Astrocyte (in vitro differentiated cells and primary cell): ENCODE measurements at regions not wholly inside any gene's neighbourhood (a gene's known extent, or its start where the extent isn't known, plus 50 kb on each side); places are given as distances from the start of the nearest gene placed in this dataset.

ENCODE experiments used
- EZH2 ChIP-seq: IDR thresholded peaks from 2 replicates; pipeline ENCODE4 v1.6.1; 2012; ENCODE audit warnings: mild to moderate bottlenecking, low read length, inconsistent platforms; ENCODE audit not compliant: insufficient read depth
- TF ChIP-seq, protein P1 (sequence below): IDR thresholded peaks from 2 replicates; pipeline ENCODE4 v1.5.1; 2011; ENCODE audit warnings: low read depth, mild to moderate bottlenecking, inconsistent platforms, low read length, moderate library complexity; ENCODE audit not compliant: insufficient read depth

DNA sequence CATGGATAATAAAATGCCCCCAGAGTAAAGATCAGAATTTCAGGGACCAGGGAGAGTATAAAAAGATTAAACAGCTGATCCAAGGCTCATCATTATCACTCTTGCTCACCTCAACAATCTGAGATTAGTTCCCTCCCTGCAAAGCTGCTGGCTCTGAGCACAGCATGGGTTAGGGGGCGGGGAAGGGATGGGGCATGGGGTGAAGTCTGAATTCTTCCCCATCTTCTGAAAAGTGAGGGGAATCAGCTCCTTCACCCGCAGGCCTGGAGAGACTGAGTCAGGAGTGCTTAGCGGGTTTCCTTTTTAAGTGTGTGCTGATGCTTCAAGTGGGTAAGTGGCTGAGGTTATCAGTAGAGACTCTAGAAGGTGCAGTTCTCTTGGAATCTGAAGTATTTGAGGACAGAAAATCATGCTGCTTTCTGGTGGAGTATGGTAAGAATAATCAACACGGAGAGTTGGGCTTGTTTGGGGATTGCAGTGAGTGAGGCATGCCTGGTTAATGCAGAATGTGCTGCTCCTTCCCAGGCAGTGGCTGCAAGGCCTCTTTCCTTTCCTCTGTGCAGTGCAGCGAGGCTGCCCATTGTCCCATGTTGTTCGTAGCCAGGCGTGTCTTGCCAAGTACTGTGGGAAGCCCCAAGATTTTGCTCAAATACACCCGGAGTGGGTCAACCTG, 59.2 kb upstream of the TRAK1 start:
- TF ChIP-seq, protein P1, sequence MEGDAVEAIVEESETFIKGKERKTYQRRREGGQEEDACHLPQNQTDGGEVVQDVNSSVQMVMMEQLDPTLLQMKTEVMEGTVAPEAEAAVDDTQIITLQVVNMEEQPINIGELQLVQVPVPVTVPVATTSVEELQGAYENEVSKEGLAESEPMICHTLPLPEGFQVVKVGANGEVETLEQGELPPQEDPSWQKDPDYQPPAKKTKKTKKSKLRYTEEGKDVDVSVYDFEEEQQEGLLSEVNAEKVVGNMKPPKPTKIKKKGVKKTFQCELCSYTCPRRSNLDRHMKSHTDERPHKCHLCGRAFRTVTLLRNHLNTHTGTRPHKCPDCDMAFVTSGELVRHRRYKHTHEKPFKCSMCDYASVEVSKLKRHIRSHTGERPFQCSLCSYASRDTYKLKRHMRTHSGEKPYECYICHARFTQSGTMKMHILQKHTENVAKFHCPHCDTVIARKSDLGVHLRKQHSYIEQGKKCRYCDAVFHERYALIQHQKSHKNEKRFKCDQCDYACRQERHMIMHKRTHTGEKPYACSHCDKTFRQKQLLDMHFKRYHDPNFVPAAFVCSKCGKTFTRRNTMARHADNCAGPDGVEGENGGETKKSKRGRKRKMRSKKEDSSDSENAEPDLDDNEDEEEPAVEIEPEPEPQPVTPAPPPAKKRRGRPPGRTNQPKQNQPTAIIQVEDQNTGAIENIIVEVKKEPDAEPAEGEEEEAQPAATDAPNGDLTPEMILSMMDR = no peak
- no peak for TF ChIP-seq EZH2
